ENCODE measurements at regions not wholly inside any gene's neighbourhood (a gene's known extent, or its start where the extent isn't known, plus 50 kb on each side); places are given as distances from the start of the nearest gene placed in this dataset.
"Not testable (repeated sequence)": the region's sequence is repeated elsewhere in the genome, so short reads cannot be mapped to it uniquely, and the experiment has no call there.

GRCh38 chr21:32860399-32860798 is 88.8 kb upstream of the PAXBP1 start:
- DNase-seq (ENCODE audit: low read depth, low spot score) = no peak
- TF ChIP-seq CTCF (IDR thresholded peaks at IDR 0.05; ENCODE audit: low read depth, low read length) = no peak
- in situ Hi-C loops (cut with HindIII; ENCODE audit: low sequenced_read_pairs) = no loop called here
- no peak overlapping the region for H3K4me3 ChIP-seq (ENCODE audit: low read depth, low read length)

GRCh38 chr21:32861866-32862265 is 90.3 kb upstream of the PAXBP1 start:
- no peak overlapping the region for H3K4me3 ChIP-seq (ENCODE audit: low read depth, low read length)
- no peak for DNase-seq (ENCODE audit: low read depth, low spot score)
- TF ChIP-seq CTCF (IDR thresholded peaks at IDR 0.05; ENCODE audit: low read depth, low read length) = no peak
- in situ Hi-C loops (cut with HindIII; ENCODE audit: low sequenced_read_pairs) = no loop called here

- TF ChIP-seq CTCF (IDR thresholded peaks at IDR 0.05; ENCODE audit: low read depth, low read length) = no peak
- DNase-seq (ENCODE audit: low read depth, low spot score) = no peak
- in situ Hi-C loops (cut with HindIII; ENCODE audit: low sequenced_read_pairs) = no loop called here
- no peak overlapping the region for H3K4me3 ChIP-seq (ENCODE audit: low read depth, low read length)
Measured at GRCh38 chr21:32867597-32867996, 96.0 kb upstream of the PAXBP1 start.

- in situ Hi-C loops (cut with HindIII; ENCODE audit: low sequenced_read_pairs) = no loop called here
- DNase-seq (ENCODE audit: low read depth, low spot score) = no peak
- TF ChIP-seq CTCF (IDR thresholded peaks at IDR 0.05; ENCODE audit: low read depth, low read length) = no peak
- no peak overlapping the region for H3K4me3 ChIP-seq (ENCODE audit: low read depth, low read length)
Measured at GRCh38 chr21:32868631-32869454, 97.3 kb upstream of the PAXBP1 start.

GRCh38 chr21:32869459-32869858 is 97.9 kb upstream of the PAXBP1 start:
- no peak for DNase-seq (ENCODE audit: low read depth, low spot score)

GRCh38 chr21:32876426-32876825 is 104.9 kb upstream of the PAXBP1 start:
- TF ChIP-seq CTCF (IDR thresholded peaks at IDR 0.05; ENCODE audit: low read depth, low read length) = no peak
- DNase-seq (ENCODE audit: low read depth, low spot score) = no peak
- no peak overlapping the region for H3K4me3 ChIP-seq (ENCODE audit: low read depth, low read length)
- in situ Hi-C loops (cut with HindIII; ENCODE audit: low sequenced_read_pairs) = no loop called here

More at GRCh38 chr21:32869459-32869858, 97.9 kb upstream of the PAXBP1 start:
- no peak overlapping the region for H3K4me3 ChIP-seq (ENCODE audit: low read depth, low read length)
- TF ChIP-seq CTCF (IDR thresholded peaks at IDR 0.05; ENCODE audit: low read depth, low read length) = no peak
- in situ Hi-C loops (cut with HindIII; ENCODE audit: low sequenced_read_pairs) = no loop called here

GRCh38 chr21:32877888-32878287 is 106.3 kb upstream of the PAXBP1 start:
- H3K4me3 ChIP-seq (ENCODE audit: low read depth, low read length); DNase-seq (ENCODE audit: low read depth, low spot score); in situ Hi-C loops (cut with HindIII; ENCODE audit: low sequenced_read_pairs): not testable (repeated sequence)
